Peyer's patch (tissue), 4 donors: ENCODE measurements at regions not wholly inside any gene's neighbourhood (a gene's known extent, or its start where the extent isn't known, plus 50 kb on each side); places are given as distances from the start of the nearest gene placed in this dataset.

ENCODE experiments used
- CTCF ChIP-seq, 6 experiments: fragments of 450-650 bp in 4 of 6; fragments of 200-600 bp in 2 of 6; sonication (generic) in 1 of 6; IDR thresholded peaks; one replicate each; pipeline ENCODE4 v1.5.1; 2017 to 2019; ENCODE audit warnings: antibody characterized with exemption in 6 of 6, mild to moderate bottlenecking in 3 of 6, moderate library complexity in 1 of 6
- POLR2A ChIP-seq, 2 donors: fragments of 450-650 bp; IDR thresholded peaks; one replicate each; pipeline ENCODE4 v1.5.1; 2017; ENCODE audit warnings: antibody characterized with exemption in 2 of 2, mild to moderate bottlenecking in 2 of 2, moderate library complexity in 2 of 2

- TF ChIP-seq CTCF (IDR thresholded peaks at IDR 0.05) (no peak), POLR2A (IDR thresholded peaks at IDR 0.05) (no peak)
Measured at GRCh38 chr3:28868897-28869296, 412.0 kb upstream of the RBMS3 start.
